HepG2 (cell line): ENCODE measurements at regions not wholly inside any gene's neighbourhood (a gene's known extent, or its start where the extent isn't known, plus 50 kb on each side); places are given as distances from the start of the nearest gene placed in this dataset.
A peak's percentile ranks its signal among the peaks of the same experiment; 100 is the strongest.

Source experiments
- ATAC-seq: fragments of 200-7000 bp; cut with Tn5 transposase; 3 replicates; pipeline ENCODE4 v1.9.1; 2020; ENCODE audit warnings: mild to moderate bottlenecking, moderate library complexity
- BruUV-seq: library from RNA; stranded (reverse); fragments of 400-500 nt; replicated peaks from 2 replicates; lab custom pipeline; 2021; lab: Mats Ljungman, UMichigan
- CTCF ChIA-PET: fragments of 300-600 bp; formaldehyde crosslinking; extraction: SDS; loops from one replicate; lab custom pipeline; 2021; ENCODE audit warnings: low total read pairs, inconsistent platforms, low intra/inter-chr PET ratio; lab: Yijun Ruan, JAX
- POLR2A ChIA-PET: fragments of 350-600 bp; sonication (Branson Sonifier 250); formaldehyde crosslinking; loops from one replicate; lab custom pipeline; 2020; ENCODE audit warnings: antibody characterized with exemption, inconsistent platforms; lab: Yijun Ruan, JAX
- DNase-seq: peaks from one replicate; pipeline ENCODE4 v3.0.0-alpha.2; 2015; ENCODE audit warnings: low spot score
- FAIRE-seq: peaks from 3 replicates; lab custom pipeline; 2011; peaks lifted over from hg19 to GRCh38; lab: Jason Lieb, UNC
- H2AFZ ChIP-seq: one replicate; pipeline ENCODE4 v1.6.1; 2011; ENCODE audit warnings: low read length, inconsistent platforms
- H3K27ac ChIP-seq: fragments of 300-600 bp; 3 replicates; pipeline ENCODE4 v1.8.0; 2011; ENCODE audit warnings: mixed run types, mild to moderate bottlenecking, mixed read lengths, low read length, inconsistent platforms; ENCODE audit not compliant: insufficient read depth; ENCODE audit errors: extremely low read length
- H3K27me3 ChIP-seq, 2 experiments: fragments of 200-600 bp in 1 of 2; 2 replicates in 1 of 2; 3 replicates in 1 of 2; pipeline versions ENCODE4 v1.6.0 to v1.8.0; 2011; ENCODE audit warnings: low read length in 2 of 2, mild to moderate bottlenecking in 2 of 2, moderate library complexity in 2 of 2, inconsistent platforms in 1 of 2; ENCODE audit not compliant: insufficient read depth in 2 of 2, control insufficient read depth in 1 of 2
- H3K36me3 ChIP-seq, 2 experiments: fragments of 200-600 bp in 1 of 2; replicated peaks in 1 of 2; 2 replicates in 1 of 2; 3 replicates in 1 of 2; pipeline versions ENCODE4 v1.5.1 to v1.8.0; 2011; ENCODE audit warnings: low read length in 2 of 2, inconsistent platforms in 1 of 2; ENCODE audit not compliant: insufficient read depth in 2 of 2, control insufficient read depth in 1 of 2
- H3K4me1 ChIP-seq: 2 replicates; pipeline ENCODE4 v1.5.1; 2012; ENCODE audit warnings: low read length, inconsistent platforms; ENCODE audit not compliant: insufficient read depth
- H3K4me2 ChIP-seq: 2 replicates; pipeline ENCODE4 v1.6.0; 2011; ENCODE audit warnings: low read depth, low read length, inconsistent platforms
- H3K4me3 ChIP-seq, 3 experiments: fragments of 200-600 bp in 1 of 3; sonication (generic), shearing (Covaris generic) in 1 of 3; replicated peaks in 1 of 3; 2 replicates each; pipeline ENCODE4 v1.5.1; 2011 to 2016; ENCODE audit warnings: low read length in 3 of 3, inconsistent platforms in 2 of 3, low read depth in 2 of 3, mild to moderate bottlenecking in 2 of 3, control low read depth in 1 of 3, mixed read lengths in 1 of 3; ENCODE audit not compliant: insufficient read depth in 1 of 3
- H3K79me2 ChIP-seq: one replicate; pipeline ENCODE4 v1.6.1; 2011; ENCODE audit warnings: low read length, inconsistent platforms; ENCODE audit not compliant: insufficient read depth
- H3K9ac ChIP-seq: 2 replicates; pipeline ENCODE4 v1.6.0; 2011; ENCODE audit warnings: mild to moderate bottlenecking, low read depth, low read length, inconsistent platforms; ENCODE audit not compliant: insufficient read depth
- H3K9me3 ChIP-seq: 2 replicates; pipeline ENCODE4 v1.5.1; 2012; ENCODE audit warnings: mild to moderate bottlenecking, low read length
- H4K20me1 ChIP-seq: 2 replicates; pipeline ENCODE4 v1.6.0; 2011; ENCODE audit warnings: inconsistent platforms, mild to moderate bottlenecking, low read length, moderate library complexity; ENCODE audit not compliant: insufficient read depth
- CBX2 ChIP-seq, 2 experiments: fragments of 200-600 bp in 1 of 2; sonication (generic); formaldehyde crosslinking in 1 of 2; IDR thresholded peaks; 2 replicates each; pipeline versions ENCODE4 v1.7.0 to v1.8.1; 2018 to 2022; ENCODE audit warnings: low read depth in 2 of 2, low read length in 1 of 2, mild to moderate bottlenecking in 1 of 2, missing genetic modification reagents in 1 of 2
- EHMT2 ChIP-seq: fragments of 200-600 bp; sonication (generic); IDR thresholded peaks from 2 replicates; pipeline ENCODE4 v1.7.0; 2017; ENCODE audit warnings: antibody characterized with exemption, low read depth, low read length, borderline replicate concordance
- FOXA3 ChIP-seq: IDR thresholded peaks from 2 replicates; pipeline ENCODE4 v1.6.1; 2016; ENCODE audit warnings: missing genetic modification reagents, missing compliant biosample characterization
- FOXM1 ChIP-seq: sonication (generic); formaldehyde crosslinking; IDR thresholded peaks from 2 replicates; pipeline ENCODE4 v1.5.0; 2020; ENCODE audit warnings: missing genetic modification reagents
- HMG20B ChIP-seq: conservative IDR thresholded peaks from 2 replicates; pipeline ENCODE4 v1.6.1; 2016; ENCODE audit warnings: missing genetic modification reagents, missing compliant biosample characterization
- HOXA5 ChIP-seq: sonication (generic); formaldehyde crosslinking; IDR thresholded peaks from 2 replicates; pipeline ENCODE4 v1.4.0; 2020; ENCODE audit warnings: missing genetic modification reagents
- IKZF1 ChIP-seq: fragments of 450-650 bp; IDR thresholded peaks from 2 replicates; pipeline ENCODE4 v1.7.1; 2016
- KDM5A ChIP-seq: fragments of 200-600 bp; sonication (generic); IDR thresholded peaks from 2 replicates; pipeline ENCODE4 v1.7.0; 2018; ENCODE audit warnings: antibody characterized with exemption, mild to moderate bottlenecking, low read length, borderline replicate concordance
- MAZ ChIP-seq, 2 experiments: sonication (generic) in 1 of 2; formaldehyde crosslinking in 1 of 2; IDR thresholded peaks; 2 replicates each; pipeline versions ENCODE4 v1.5.0 to v1.6.1; 2012 to 2020; ENCODE audit warnings: low read depth in 2 of 2, mild to moderate bottlenecking in 2 of 2, borderline replicate concordance in 1 of 2, improper control_type of control experiment in 1 of 2, low read length in 1 of 2, missing genetic modification reagents in 1 of 2, moderate library complexity in 1 of 2
- NCOA1 ChIP-seq: sonication (generic); formaldehyde crosslinking; IDR thresholded peaks from 2 replicates; pipeline ENCODE4 v1.9.0; 2021; ENCODE audit warnings: missing genetic modification reagents
- NR2F6 ChIP-seq, 2 experiments: IDR thresholded peaks; 2 replicates each; pipeline ENCODE4 v1.6.1; 2016; ENCODE audit warnings: antibody characterized with exemption in 1 of 2, mild to moderate bottlenecking in 1 of 2
- RARG ChIP-seq: sonication (generic); formaldehyde crosslinking; IDR thresholded peaks from 2 replicates; pipeline ENCODE4 v1.4.0; 2020; ENCODE audit warnings: low read depth, mild to moderate bottlenecking, missing genetic modification reagents
- ZBTB44 ChIP-seq: sonication (generic); formaldehyde crosslinking; IDR thresholded peaks from 2 replicates; pipeline ENCODE4 v1.4.0; 2020; ENCODE audit warnings: missing genetic modification reagents
- ZNF24 ChIP-seq: fragments of 450-650 bp; IDR thresholded peaks from 2 replicates; pipeline ENCODE4 v1.6.1; 2017; ENCODE audit warnings: antibody characterized with exemption, mild to moderate bottlenecking
- ZNF44 ChIP-seq: sonication (generic); formaldehyde crosslinking; IDR thresholded peaks from 2 replicates; pipeline ENCODE4 v1.5.1; 2020; ENCODE audit warnings: mild to moderate bottlenecking, missing genetic modification reagents
- ZNF530 ChIP-seq: sonication (generic); formaldehyde crosslinking; IDR thresholded peaks from 2 replicates; pipeline ENCODE4 v1.5.0; 2020; ENCODE audit warnings: low read depth, mild to moderate bottlenecking, missing genetic modification reagents
- ZNF567 ChIP-seq: sonication (generic); formaldehyde crosslinking; IDR thresholded peaks from 2 replicates; pipeline ENCODE4 v1.8.1; 2023; ENCODE audit warnings: mild to moderate bottlenecking, missing genetic modification reagents, borderline replicate concordance
- ZNF720 ChIP-seq: sonication (generic); formaldehyde crosslinking; IDR thresholded peaks from 2 replicates; pipeline ENCODE4 v1.4.0; 2020; ENCODE audit warnings: missing genetic modification reagents
- ZNF792 ChIP-seq: IDR thresholded peaks from 2 replicates; pipeline ENCODE4 v1.6.1; 2016
- ZSCAN29 ChIP-seq: sonication (generic); formaldehyde crosslinking; conservative IDR thresholded peaks from 2 replicates; pipeline ENCODE4 v1.4.0; 2020; ENCODE audit warnings: mild to moderate bottlenecking, missing genetic modification reagents
- WGBS: methylation state at CpG from one replicate; pipeline ENCODE4 v1.1.6; 2017; ENCODE audit warnings: low lambda C conversion rate; 5-methylcytosine and 5-hydroxymethylcytosine counted together
- in situ Hi-C: cut with HindIII; loops from 2 replicates; pipeline ENCODE4 v1.10.0; 2017; ENCODE audit warnings: low pct_unique_long_range_greater_than_20kb; ENCODE audit not compliant: extremely low pct_ligation_motif_present
- intact Hi-C: fragments of 100-400 bp; cut with micrococcal nuclease; formaldehyde crosslinking; loops from one replicate; pipeline ENCODE4 v1.10.0; 2022; ENCODE audit not compliant: unreplicated experiment

- ChIA-PET CTCF (no interaction called here), POLR2A (no interaction called here)
- peaks cover 5 to 51% of the 10 kb centered on the region in 2 experiments; a peak in 4 of 5 replicates for H3K27me3 ChIP-seq
- 8% methylated on average over 6 of the region's 9 CpGs for WGBS
- H2AFZ ChIP-seq: no peak overlapping the region
- in situ Hi-C loops: no loop called here
- H3K4me1 ChIP-seq: no peaks in the 10 kb centered on the region
- H3K4me3 ChIP-seq: no peak overlapping the region
- peak; percentile 19; the same call in 1 of the 3 replicates for ATAC-seq
- DNase-seq: no peak
- no peaks in the 10 kb centered on the region; the same call in 1 of the 2 replicates for H3K9me3 ChIP-seq
- H3K9ac ChIP-seq: no peak overlapping the region
- intact Hi-C loops: no loop called here
- no peaks in the 10 kb centered on the region; the same call in 1 of the 2 replicates for H4K20me1 ChIP-seq
- TF ChIP-seq KDM5A: no peak
- TF ChIP-seq MAZ (IDR thresholded peaks at IDR 0.05; ENCODE audit: borderline replicate concordance, low read depth, low read length): no peak
- TF ChIP-seq MAZ (CRISPR knock-in tag; IDR thresholded peaks at IDR 0.05; ENCODE audit: low read depth): no peak
- no peak for TF ChIP-seq ZNF567 (CRISPR knock-in tag)
- no peak for TF ChIP-seq HMG20B
- no peak for FAIRE-seq
- no TSS peak for BruUV-seq
- H3K36me3 ChIP-seq: no peaks in the 10 kb centered on the region
- H3K27ac ChIP-seq: no peak overlapping the region
- H3K4me2 ChIP-seq: no peak overlapping the region
- H3K79me2 ChIP-seq: no peaks in the 10 kb centered on the region
Measured at GRCh38 chr2:239790721-239791120, 234.4 kb downstream of the NDUFA10 start.

GRCh38 chr2:239790313-239790712 lies 234.8 kb downstream of the NDUFA10 start:
- in situ Hi-C loops (no loop called here), intact Hi-C loops (no loop called here)
- no TSS peak for BruUV-seq
- POLR2A ChIA-PET: no interaction called here
- FAIRE-seq: no peak
- Histone ChIP-seq H3K4me1 (no peaks in the 10 kb centered on the region), H3K9me3 (no peaks in the 10 kb centered on the region; the same call in 1 of the 2 replicates), H3K9ac (no peak overlapping the region), H4K20me1 (no peaks in the 10 kb centered on the region; the same call in 1 of the 2 replicates), H3K4me3 (no peak overlapping the region), H3K4me2 (no peak overlapping the region), H3K79me2 (no peaks in the 10 kb centered on the region), H3K27me3 (peaks cover 5 to 51% of the 10 kb centered on the region in 2 experiments; a peak in 4 of 5 replicates), H3K27ac (no peak overlapping the region), H3K36me3 (no peaks in the 10 kb centered on the region), H2AFZ (no peak overlapping the region)
- ATAC-seq: no peak; the same call in 2 of the 3 replicates
- WGBS: 26% methylated on average over 11 of the region's 13 CpGs
- CTCF ChIA-PET: no interaction called here
- no peak for DNase-seq
- TF ChIP-seq IKZF1: no peak
- no peak for TF ChIP-seq RARG (CRISPR knock-in tag)
- TF ChIP-seq ZBTB44 (CRISPR knock-in tag): no peak
- no peak for TF ChIP-seq ZNF24
- no peak for TF ChIP-seq CBX2 (IDR thresholded peaks at IDR 0.05; ENCODE audit: low read depth, low read length)
- no peak for TF ChIP-seq CBX2 (CRISPR knock-in tag; IDR thresholded peaks at IDR 0.05; ENCODE audit: low read depth)
- TF ChIP-seq ZNF44 (CRISPR knock-in tag): no peak
- no peak for TF ChIP-seq FOXM1 (CRISPR knock-in tag)
- no peak for TF ChIP-seq NR2F6 (IDR thresholded peaks at IDR 0.05)
- TF ChIP-seq NR2F6 (CRISPR knock-in tag; IDR thresholded peaks at IDR 0.05): no peak
- no peak for TF ChIP-seq ZNF792 (CRISPR knock-in tag)
- TF ChIP-seq ZNF530: no peak
- no peak for TF ChIP-seq ZSCAN29
- no peak for TF ChIP-seq HOXA5 (CRISPR knock-in tag)
- no peak for TF ChIP-seq FOXA3 (CRISPR knock-in tag)
- TF ChIP-seq EHMT2: no peak
- TF ChIP-seq NCOA1 (CRISPR knock-in tag): no peak
- no peak for TF ChIP-seq ZNF720 (CRISPR knock-in tag)
